BLaER1 (cell line): ENCODE measurements at regions not wholly inside any gene's neighbourhood (a gene's known extent, or its start where the extent isn't known, plus 50 kb on each side); places are given as distances from the start of the nearest gene placed in this dataset.

Source experiments
- H3K27ac ChIP-seq: shearing (Covaris generic); formaldehyde crosslinking; 2 replicates; pipeline ENCODE4 v1.8.1; 2022
- H3K27me3 ChIP-seq: shearing (Covaris generic); formaldehyde crosslinking; 2 replicates; pipeline ENCODE4 v1.8.1; 2022
- H3K36me3 ChIP-seq: shearing (Covaris generic); formaldehyde crosslinking; 2 replicates; pipeline ENCODE4 v1.8.1; 2022
- H3K4me1 ChIP-seq: shearing (Covaris generic); formaldehyde crosslinking; 2 replicates; pipeline ENCODE4 v1.8.1; 2022
- H3K4me2 ChIP-seq: shearing (Covaris generic); formaldehyde crosslinking; 2 replicates; pipeline ENCODE4 v1.8.1; 2022
- H3K4me3 ChIP-seq: shearing (Covaris generic); formaldehyde crosslinking; 2 replicates; pipeline ENCODE4 v1.8.1; 2022
- H3K9ac ChIP-seq: shearing (Covaris generic); formaldehyde crosslinking; 2 replicates; pipeline ENCODE4 v1.8.1; 2022
- H3K9me3 ChIP-seq: shearing (Covaris generic); formaldehyde crosslinking; 2 replicates; pipeline ENCODE4 v1.8.1; 2022
- H4K20me1 ChIP-seq: shearing (Covaris generic); formaldehyde crosslinking; 2 replicates; pipeline ENCODE4 v1.8.1; 2022
- Cebpa-rat ChIP-seq: shearing (Covaris generic); IDR thresholded peaks from 2 replicates; pipeline ENCODE4 v1.8.1; 2022

- H3K36me3 ChIP-seq, result no peaks in the 10 kb centered on the region
- H3K4me3 ChIP-seq, result no peak overlapping the region
- H4K20me1 ChIP-seq, result no peaks in the 10 kb centered on the region
- no peaks in the 10 kb centered on the region for H3K9me3 ChIP-seq
- no peaks in the 10 kb centered on the region for H3K27me3 ChIP-seq
- no peaks in the 10 kb centered on the region for H3K4me1 ChIP-seq
- H3K9ac ChIP-seq, result no peak overlapping the region
- H3K4me2 ChIP-seq, result no peak overlapping the region
- no peak for TF ChIP-seq Cebpa-rat
- no peak overlapping the region for H3K27ac ChIP-seq
Observed at GRCh38 chr12:67425394-67425793, 156.2 kb downstream of the CAND1 start.

- Histone ChIP-seq H3K4me3 (no peak overlapping the region), H3K27me3 (no peaks in the 10 kb centered on the region), H3K36me3 (no peaks in the 10 kb centered on the region), H4K20me1 (no peaks in the 10 kb centered on the region), H3K27ac (no peak overlapping the region), H3K9ac (no peak overlapping the region), H3K9me3 (no peaks in the 10 kb centered on the region), H3K4me1 (no peaks in the 10 kb centered on the region), H3K4me2 (no peak overlapping the region)
- no peak for TF ChIP-seq Cebpa-rat
Observed at GRCh38 chr12:67426067-67426466, 156.9 kb downstream of the CAND1 start.

DNA sequence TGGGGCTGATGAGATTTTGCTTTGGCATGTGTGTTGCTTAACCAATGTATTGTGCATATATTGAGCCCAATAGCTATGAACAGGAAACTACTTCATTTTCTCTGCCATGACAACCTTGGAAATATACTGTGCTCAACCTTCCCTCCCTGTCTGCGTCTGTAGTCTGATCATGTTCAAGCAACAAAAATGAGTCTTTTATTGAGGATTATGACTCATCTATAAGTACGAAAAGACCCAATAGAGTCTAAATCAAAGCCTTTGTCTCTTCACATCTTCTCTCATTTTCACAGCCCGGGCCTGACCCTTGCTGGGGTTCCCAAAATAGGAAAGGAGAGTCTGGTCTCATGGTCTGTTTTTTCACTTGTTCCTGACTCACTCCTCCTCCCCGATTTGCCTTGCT, 158.2 kb downstream of the CAND1 start:
- no peaks in the 10 kb centered on the region for H3K27me3 ChIP-seq
- no peak overlapping the region for H3K4me2 ChIP-seq
- no peak overlapping the region for H3K27ac ChIP-seq
- no peaks in the 10 kb centered on the region for H3K9me3 ChIP-seq
- H3K4me3 ChIP-seq, result no peak overlapping the region
- H4K20me1 ChIP-seq, result no peaks in the 10 kb centered on the region
- TF ChIP-seq Cebpa-rat, result no peak
- H3K9ac ChIP-seq, result no peak overlapping the region
- H3K4me1 ChIP-seq, result no peaks in the 10 kb centered on the region
- H3K36me3 ChIP-seq, result no peaks in the 10 kb centered on the region

- no peak overlapping the region for H3K9ac ChIP-seq
- no peaks in the 10 kb centered on the region for H3K4me1 ChIP-seq
- H3K27me3 ChIP-seq, result no peaks in the 10 kb centered on the region
- H3K4me2 ChIP-seq, result no peak overlapping the region
- no peaks in the 10 kb centered on the region for H3K9me3 ChIP-seq
- no peak for TF ChIP-seq Cebpa-rat
- H3K27ac ChIP-seq, result no peak overlapping the region
- no peak overlapping the region for H3K4me3 ChIP-seq
- H3K36me3 ChIP-seq, result no peaks in the 10 kb centered on the region
- no peaks in the 10 kb centered on the region for H4K20me1 ChIP-seq
Observed at GRCh38 chr12:67428431-67428830, 159.3 kb downstream of the CAND1 start.

GRCh38 chr12:67430708-67431335, 161.7 kb downstream of the CAND1 start:
- Histone ChIP-seq H3K9ac (no peak overlapping the region), H3K4me2 (no peak overlapping the region), H3K27ac (no peak overlapping the region), H4K20me1 (no peaks in the 10 kb centered on the region), H3K36me3 (no peaks in the 10 kb centered on the region), H3K9me3 (no peaks in the 10 kb centered on the region), H3K4me3 (no peak overlapping the region), H3K4me1 (no peaks in the 10 kb centered on the region), H3K27me3 (no peaks in the 10 kb centered on the region)
- TF ChIP-seq Cebpa-rat, result no peak

DNA sequence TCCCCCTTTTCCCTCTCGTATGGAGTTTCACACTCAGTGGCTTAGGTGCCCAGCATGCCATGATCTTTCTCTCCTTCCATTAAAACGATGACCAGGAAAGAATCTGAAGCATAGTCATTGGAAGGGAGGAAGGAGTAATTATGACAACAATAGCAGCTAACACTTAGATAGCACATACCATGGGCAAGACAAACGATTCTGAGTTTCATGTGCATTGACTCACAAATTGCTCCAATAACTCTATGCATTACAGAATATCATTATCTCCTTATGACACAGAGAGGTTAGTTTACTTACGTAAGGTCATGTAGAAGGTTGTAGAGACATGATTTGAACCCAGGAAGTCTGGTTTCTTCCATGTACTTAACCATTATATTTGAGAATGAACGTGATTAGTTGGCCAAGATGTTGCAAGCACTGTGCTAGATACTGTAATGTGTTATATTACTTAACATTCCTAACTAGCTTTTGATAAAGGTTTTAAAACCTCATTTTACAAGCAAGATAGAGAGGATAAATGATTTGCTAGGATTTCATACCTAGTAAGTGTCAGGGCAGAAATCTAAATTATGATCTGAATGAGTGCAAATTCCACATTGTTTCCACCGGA, 162.4 kb downstream of the CAND1 start:
- Histone ChIP-seq H3K27ac (no peak overlapping the region), H3K27me3 (no peaks in the 10 kb centered on the region), H3K9ac (no peak overlapping the region), H4K20me1 (no peaks in the 10 kb centered on the region), H3K36me3 (no peaks in the 10 kb centered on the region), H3K4me1 (peaks cover under 1% of the 10 kb centered on the region; the same call in 1 of the 2 replicates), H3K4me2 (no peak overlapping the region), H3K9me3 (no peaks in the 10 kb centered on the region), H3K4me3 (no peak overlapping the region)
- TF ChIP-seq Cebpa-rat, result no peak

DNA sequence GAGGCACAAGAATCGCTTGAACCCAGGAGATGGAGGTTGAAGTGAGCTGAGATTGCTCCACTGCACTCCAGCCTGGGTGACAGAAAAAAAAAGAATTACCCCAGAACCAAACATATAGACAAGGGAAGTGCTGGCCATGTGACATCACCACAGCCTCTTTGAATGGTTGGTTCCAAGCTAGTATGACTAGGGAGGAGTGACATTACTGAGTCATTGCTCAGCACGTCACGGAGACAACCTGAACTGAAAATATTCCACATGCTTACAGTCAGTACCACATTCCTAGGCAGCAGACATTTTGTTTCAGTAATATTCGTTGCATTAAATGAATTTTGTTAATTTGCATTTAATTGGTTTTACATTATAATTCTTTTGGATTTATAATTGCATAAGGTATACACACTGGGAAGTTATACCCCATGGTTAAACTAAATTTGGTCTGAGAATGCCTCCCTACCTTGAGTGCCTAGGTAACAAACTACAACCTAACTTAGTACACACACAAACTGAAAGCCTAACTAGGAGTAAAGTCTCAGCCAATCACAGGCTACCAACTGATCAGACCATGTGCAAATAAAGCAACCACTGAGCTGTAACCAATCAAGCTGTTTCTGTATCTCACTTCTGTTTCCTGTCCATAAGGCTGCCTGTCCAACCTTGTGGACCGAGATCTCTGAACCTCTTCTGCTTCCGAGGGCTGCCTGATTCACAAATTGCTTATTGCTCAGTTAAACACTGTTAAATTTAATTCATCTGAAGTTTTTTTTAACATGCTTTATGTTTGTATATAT, 164.4 kb downstream of the CAND1 start:
- Histone ChIP-seq H3K27ac (no peak overlapping the region), H3K4me2 (no peak overlapping the region), H3K9me3 (no peaks in the 10 kb centered on the region), H4K20me1 (no peaks in the 10 kb centered on the region), H3K4me1 (peaks cover 8% of the 10 kb centered on the region; the same call in 1 of the 2 replicates), H3K4me3 (no peak overlapping the region), H3K27me3 (no peaks in the 10 kb centered on the region), H3K36me3 (no peaks in the 10 kb centered on the region), H3K9ac (no peak overlapping the region)
- TF ChIP-seq Cebpa-rat, result no peak

GRCh38 chr12:67434671-67435370, 165.7 kb downstream of the CAND1 start:
- no peak overlapping the region for H3K27ac ChIP-seq
- H3K9me3 ChIP-seq, result no peaks in the 10 kb centered on the region
- H3K9ac ChIP-seq, result no peak overlapping the region
- H3K27me3 ChIP-seq, result no peaks in the 10 kb centered on the region
- H3K4me2 ChIP-seq, result no peak overlapping the region
- peaks cover 8% of the 10 kb centered on the region; the same call in 1 of the 2 replicates for H3K4me1 ChIP-seq
- no peaks in the 10 kb centered on the region for H4K20me1 ChIP-seq
- no peak for TF ChIP-seq Cebpa-rat
- no peaks in the 10 kb centered on the region for H3K36me3 ChIP-seq
- no peak overlapping the region for H3K4me3 ChIP-seq

GRCh38 chr12:67436230-67436629, 167.1 kb downstream of the CAND1 start:
- Histone ChIP-seq H3K27ac (no peak overlapping the region), H3K4me2 (no peak overlapping the region), H4K20me1 (no peaks in the 10 kb centered on the region), H3K9ac (no peak overlapping the region), H3K9me3 (no peaks in the 10 kb centered on the region), H3K4me3 (no peak overlapping the region), H3K4me1 (peaks cover 8% of the 10 kb centered on the region; the same call in 1 of the 2 replicates), H3K36me3 (no peaks in the 10 kb centered on the region), H3K27me3 (no peaks in the 10 kb centered on the region)
- no peak for TF ChIP-seq Cebpa-rat
